SU-DHL-6 (cell line): ENCODE measurements at regions not wholly inside any gene's neighbourhood (a gene's known extent, or its start where the extent isn't known, plus 50 kb on each side); places are given as distances from the start of the nearest gene placed in this dataset.

Experiments used
- EZH2phosphoT487 ChIP-seq: fragments of 200-600 bp; sonication (generic), shearing (Covaris generic); conservative IDR thresholded peaks from 2 replicates; pipeline ENCODE4 v1.6.1; 2018; ENCODE audit warnings: mild to moderate bottlenecking, antibody characterized with exemption, low read length, moderate library complexity, mixed read lengths
- TF ChIP-seq, protein P1 (sequence below): fragments of 200-600 bp; sonication (generic); IDR thresholded peaks from one replicate; pipeline ENCODE4 v1.5.1; 2017; ENCODE audit warnings: antibody characterized with exemption, mild to moderate bottlenecking, low read length, moderate library complexity; ENCODE audit not compliant: insufficient read depth, poor library complexity, severe bottlenecking

DNA sequence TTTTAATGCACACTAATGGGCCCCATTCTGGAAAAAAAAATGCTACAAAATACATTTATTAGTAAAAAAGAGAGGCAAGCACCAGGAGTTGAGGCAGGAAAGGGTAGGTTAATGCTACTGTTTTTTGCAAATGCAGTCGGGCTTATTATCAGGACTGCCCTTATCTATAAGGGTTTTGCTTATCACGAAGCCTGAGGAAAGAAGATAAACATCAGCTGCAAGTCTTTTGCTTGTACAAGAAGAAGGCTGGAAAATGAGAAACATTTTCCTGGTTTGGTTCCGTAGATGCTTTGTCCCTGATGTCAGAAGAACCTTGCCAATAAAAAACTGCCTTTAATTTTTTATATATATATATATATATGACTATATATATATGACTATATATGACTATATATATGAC, 189.3 kb upstream of the VGLL2 start:
- TF ChIP-seq, protein P1, sequence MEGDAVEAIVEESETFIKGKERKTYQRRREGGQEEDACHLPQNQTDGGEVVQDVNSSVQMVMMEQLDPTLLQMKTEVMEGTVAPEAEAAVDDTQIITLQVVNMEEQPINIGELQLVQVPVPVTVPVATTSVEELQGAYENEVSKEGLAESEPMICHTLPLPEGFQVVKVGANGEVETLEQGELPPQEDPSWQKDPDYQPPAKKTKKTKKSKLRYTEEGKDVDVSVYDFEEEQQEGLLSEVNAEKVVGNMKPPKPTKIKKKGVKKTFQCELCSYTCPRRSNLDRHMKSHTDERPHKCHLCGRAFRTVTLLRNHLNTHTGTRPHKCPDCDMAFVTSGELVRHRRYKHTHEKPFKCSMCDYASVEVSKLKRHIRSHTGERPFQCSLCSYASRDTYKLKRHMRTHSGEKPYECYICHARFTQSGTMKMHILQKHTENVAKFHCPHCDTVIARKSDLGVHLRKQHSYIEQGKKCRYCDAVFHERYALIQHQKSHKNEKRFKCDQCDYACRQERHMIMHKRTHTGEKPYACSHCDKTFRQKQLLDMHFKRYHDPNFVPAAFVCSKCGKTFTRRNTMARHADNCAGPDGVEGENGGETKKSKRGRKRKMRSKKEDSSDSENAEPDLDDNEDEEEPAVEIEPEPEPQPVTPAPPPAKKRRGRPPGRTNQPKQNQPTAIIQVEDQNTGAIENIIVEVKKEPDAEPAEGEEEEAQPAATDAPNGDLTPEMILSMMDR: no peak
- no peak for TF ChIP-seq EZH2phosphoT487
